ENCODE measurements at regions not wholly inside any gene's neighbourhood (a gene's known extent, or its start where the extent isn't known, plus 50 kb on each side); places are given as distances from the start of the nearest gene placed in this dataset.

- Histone ChIP-seq H3K9me3 (ENCODE audit: low read depth, low read length) (peaks cover 5% of the 10 kb centered on the region), H3K36me3 (ENCODE audit: insufficient read depth, low read length) (no peaks in the 10 kb centered on the region)
- no peak for DNase-seq (ENCODE audit: insufficient read length, low spot score, missing footprints)
Observed at GRCh38 chr4:96744676-96745075, 904.8 kb downstream of the PDHA2 start.

GRCh38 chr4:96753216-96753615, 913.3 kb downstream of the PDHA2 start:
- H3K27me3 ChIP-seq (ENCODE audit: insufficient read depth, low read length): no peaks in the 10 kb centered on the region
- H3K36me3 ChIP-seq (ENCODE audit: insufficient read depth, low read length): no peaks in the 10 kb centered on the region
- H4K20me1 ChIP-seq (ENCODE audit: insufficient read depth, low read length): no peaks in the 10 kb centered on the region
- no peak overlapping the region for H3K4me2 ChIP-seq (ENCODE audit: insufficient read depth, low read length)
- DNase-seq (ENCODE audit: insufficient read length, low spot score, missing footprints): no peak
- no peaks in the 10 kb centered on the region for H3K4me1 ChIP-seq (ENCODE audit: insufficient read depth, low read length)
- TF ChIP-seq CTCF (IDR thresholded peaks at IDR 0.05; ENCODE audit: extremely low read depth, low read depth, low read length): no peak
- no peak overlapping the region for H3K27ac ChIP-seq (ENCODE audit: low read depth, low read length)
- H3K4me3 ChIP-seq (ENCODE audit: insufficient read depth, low read length): no peak overlapping the region
- peaks cover 3% of the 10 kb centered on the region for H3K9me3 ChIP-seq (ENCODE audit: low read depth, low read length)
- no peaks in the 10 kb centered on the region for H3K79me2 ChIP-seq (ENCODE audit: insufficient read depth, low read length)
- no peak overlapping the region for H2AFZ ChIP-seq (ENCODE audit: low read length)

More at GRCh38 chr4:96744676-96745075, 904.8 kb downstream of the PDHA2 start:
- Histone ChIP-seq H3K4me2 (ENCODE audit: insufficient read depth, low read length) (no peak overlapping the region), H3K4me3 (ENCODE audit: insufficient read depth, low read length) (no peak overlapping the region), H3K79me2 (ENCODE audit: insufficient read depth, low read length) (no peaks in the 10 kb centered on the region), H4K20me1 (ENCODE audit: insufficient read depth, low read length) (no peaks in the 10 kb centered on the region), H2AFZ (ENCODE audit: low read length) (no peak overlapping the region), H3K4me1 (ENCODE audit: insufficient read depth, low read length) (no peaks in the 10 kb centered on the region), H3K27ac (ENCODE audit: low read depth, low read length) (no peak overlapping the region), H3K27me3 (ENCODE audit: insufficient read depth, low read length) (no peaks in the 10 kb centered on the region)
- no peak for TF ChIP-seq CTCF (IDR thresholded peaks at IDR 0.05; ENCODE audit: extremely low read depth, low read depth, low read length)

GRCh38 chr4:96755569-96756484, 915.9 kb downstream of the PDHA2 start:
- Histone ChIP-seq H3K79me2 (ENCODE audit: insufficient read depth, low read length) (no peaks in the 10 kb centered on the region), H3K27me3 (ENCODE audit: insufficient read depth, low read length) (no peaks in the 10 kb centered on the region), H3K4me2 (ENCODE audit: insufficient read depth, low read length) (no peak overlapping the region), H2AFZ (ENCODE audit: low read length) (no peak overlapping the region), H3K4me1 (ENCODE audit: insufficient read depth, low read length) (no peaks in the 10 kb centered on the region), H3K27ac (ENCODE audit: low read depth, low read length) (no peak overlapping the region), H3K36me3 (ENCODE audit: insufficient read depth, low read length) (no peaks in the 10 kb centered on the region), H3K4me3 (ENCODE audit: insufficient read depth, low read length) (no peak overlapping the region), H4K20me1 (ENCODE audit: insufficient read depth, low read length) (no peaks in the 10 kb centered on the region), H3K9me3 (ENCODE audit: low read depth, low read length) (peaks cover 3% of the 10 kb centered on the region)
- no peak for TF ChIP-seq CTCF (IDR thresholded peaks at IDR 0.05; ENCODE audit: extremely low read depth, low read depth, low read length)
- no peak for DNase-seq (ENCODE audit: insufficient read length, low spot score, missing footprints)

- Histone ChIP-seq H3K79me2 (ENCODE audit: insufficient read depth, low read length) (no peaks in the 10 kb centered on the region), H3K27me3 (ENCODE audit: insufficient read depth, low read length) (no peaks in the 10 kb centered on the region), H3K9me3 (ENCODE audit: low read depth, low read length) (peaks cover 3% of the 10 kb centered on the region), H3K4me3 (ENCODE audit: insufficient read depth, low read length) (no peak overlapping the region), H3K36me3 (ENCODE audit: insufficient read depth, low read length) (no peaks in the 10 kb centered on the region), H4K20me1 (ENCODE audit: insufficient read depth, low read length) (no peaks in the 10 kb centered on the region), H2AFZ (ENCODE audit: low read length) (no peak overlapping the region), H3K4me2 (ENCODE audit: insufficient read depth, low read length) (no peak overlapping the region), H3K4me1 (ENCODE audit: insufficient read depth, low read length) (no peaks in the 10 kb centered on the region), H3K27ac (ENCODE audit: low read depth, low read length) (no peak overlapping the region)
- DNase-seq (ENCODE audit: insufficient read length, low spot score, missing footprints): no peak
- no peak for TF ChIP-seq CTCF (IDR thresholded peaks at IDR 0.05; ENCODE audit: extremely low read depth, low read depth, low read length)
Observed at GRCh38 chr4:96756584-96756983, 916.7 kb downstream of the PDHA2 start.
